ENCODE measurements at regions not wholly inside any gene's neighbourhood (a gene's known extent, or its start where the extent isn't known, plus 50 kb on each side); places are given as distances from the start of the nearest gene placed in this dataset.

GRCh38 chr2:234242459-234242836 lies 191.9 kb downstream of the SPP2 start:
- ChIA-PET CTCF (interaction anchor here (0.8 to 1.3 kb wide), 3 partner anchors 15 to 258 kb away, joined by 4 to 5 read pairs (median 4); no protein-coding TSS in a partner anchor), POLR2A (no interaction called here)
- H3K4me3 ChIP-seq (ENCODE audit: low read depth, low read length): no peak overlapping the region
- no peak overlapping the region for H3K27ac ChIP-seq (ENCODE audit: low read depth, low read length)
- H3K9me3 ChIP-seq (ENCODE audit: control insufficient read depth, insufficient read depth, low read length): peaks cover 2% of the 10 kb centered on the region; the same call in 1 of the 2 replicates
- no peaks in the 10 kb centered on the region for H3K27me3 ChIP-seq (ENCODE audit: control insufficient read depth, insufficient read depth, low read length)
- no peak for TF ChIP-seq CTCF (IDR thresholded peaks at IDR 0.05; ENCODE audit: low read depth, low read length)
- no peak for DNase-seq (ENCODE audit: low read depth, low spot score)

GRCh38 chr2:234241656-234242458 lies 191.4 kb downstream of the SPP2 start:
- no peaks in the 10 kb centered on the region for H3K27me3 ChIP-seq (ENCODE audit: control insufficient read depth, insufficient read depth, low read length)
- TF ChIP-seq CTCF (IDR thresholded peaks at IDR 0.05; ENCODE audit: low read depth, low read length): no peak
- DNase-seq (ENCODE audit: low read depth, low spot score): no peak
- H3K9me3 ChIP-seq (ENCODE audit: control insufficient read depth, insufficient read depth, low read length): no peaks in the 10 kb centered on the region
- POLR2A ChIA-PET: no interaction called here
- CTCF ChIA-PET: interaction anchor here (0.8 to 1.3 kb wide), 2 partner anchors 16 to 106 kb away, joined by 4 read pairs; no protein-coding TSS in a partner anchor
- no peak overlapping the region for H3K27ac ChIP-seq (ENCODE audit: low read depth, low read length)
- no peak overlapping the region for H3K4me3 ChIP-seq (ENCODE audit: low read depth, low read length)

- TF ChIP-seq CTCF (IDR thresholded peaks at IDR 0.05; ENCODE audit: low read depth, low read length): no peak
- Histone ChIP-seq H3K4me3 (ENCODE audit: low read depth, low read length) (no peak overlapping the region), H3K27me3 (ENCODE audit: control insufficient read depth, insufficient read depth, low read length) (no peaks in the 10 kb centered on the region), H3K9me3 (ENCODE audit: control insufficient read depth, insufficient read depth, low read length) (no peaks in the 10 kb centered on the region), H3K27ac (ENCODE audit: low read depth, low read length) (peak overlapping the region; percentile 4)
- peak; percentile 32 for DNase-seq (ENCODE audit: low read depth, low spot score)
- ChIA-PET POLR2A (no interaction called here), CTCF (no interaction called here)
These were observed 190.4 kb downstream of the SPP2 start for GRCh38 chr2:234240917-234241316.

GRCh38 chr2:234235191-234235590 lies 184.7 kb downstream of the SPP2 start:
- POLR2A ChIA-PET: interaction anchor here (0.6 kb wide), 1 partner anchor 18 kb away, joined by 8 read pairs; no protein-coding TSS in a partner anchor
- CTCF ChIA-PET: interaction anchor here (1.2 kb wide), 1 partner anchor 267 kb away, joined by 4 read pairs; no protein-coding TSS in a partner anchor
- TF ChIP-seq CTCF (IDR thresholded peaks at IDR 0.05; ENCODE audit: low read depth, low read length): no peak
- Histone ChIP-seq H3K4me3 (ENCODE audit: low read depth, low read length) (no peak overlapping the region), H3K27ac (ENCODE audit: low read depth, low read length) (no peak overlapping the region), H3K9me3 (ENCODE audit: control insufficient read depth, insufficient read depth, low read length) (no peaks in the 10 kb centered on the region), H3K27me3 (ENCODE audit: control insufficient read depth, insufficient read depth, low read length) (peaks cover 4% of the 10 kb centered on the region)
- no peak for DNase-seq (ENCODE audit: low read depth, low spot score)

- Histone ChIP-seq H3K27ac (ENCODE audit: low read depth, low read length) (no peak overlapping the region), H3K27me3 (ENCODE audit: control insufficient read depth, insufficient read depth, low read length) (peaks cover 8% of the 10 kb centered on the region), H3K9me3 (ENCODE audit: control insufficient read depth, insufficient read depth, low read length) (no peaks in the 10 kb centered on the region), H3K4me3 (ENCODE audit: low read depth, low read length) (no peak overlapping the region)
- CTCF ChIA-PET: no interaction called here
- no peak for TF ChIP-seq CTCF (IDR thresholded peaks at IDR 0.05; ENCODE audit: low read depth, low read length)
- POLR2A ChIA-PET: no interaction called here
- no peak for DNase-seq (ENCODE audit: low read depth, low spot score)
These were observed 181.0 kb downstream of the SPP2 start for GRCh38 chr2:234231460-234231859.
